ENCODE measurements at regions not wholly inside any gene's neighbourhood (a gene's known extent, or its start where the extent isn't known, plus 50 kb on each side); places are given as distances from the start of the nearest gene placed in this dataset.

- no peak for TF ChIP-seq POLR2A (IDR thresholded peaks at IDR 0.05)
- no peak for TF ChIP-seq CTCF (IDR thresholded peaks at IDR 0.05)
Measured at GRCh38 chr1:55500601-55501000, 285.4 kb upstream of the USP24 start.
